Urothelium cell line (cell line): ENCODE measurements at regions not wholly inside any gene's neighbourhood (a gene's known extent, or its start where the extent isn't known, plus 50 kb on each side); places are given as distances from the start of the nearest gene placed in this dataset.
"Not testable (repeated sequence)": the region's sequence is repeated elsewhere in the genome, so short reads cannot be mapped to it uniquely, and the experiment has no call there.

Experiments used
- DNase-seq: peaks from one replicate; pipeline ENCODE4 v3.0.0; 2011; ENCODE audit warnings: low spot score, mixed read lengths
- FAIRE-seq: peaks from 2 replicates; lab custom pipeline; 2011; peaks lifted over from hg19 to GRCh38; lab: Jason Lieb, UNC

- DNase-seq: no peak
- FAIRE-seq: no peak
These were observed 96.1 kb upstream of the IFNG-AS1 start for GRCh38 chr12:67893022-67893580.

- not testable (repeated sequence) for FAIRE-seq, DNase-seq
These were observed 88.8 kb upstream of the IFNG-AS1 start for GRCh38 chr12:67900418-67900817.

- DNase-seq: no peak
These were observed 80.1 kb upstream of the IFNG-AS1 start for GRCh38 chr12:67909091-67909531.

GRCh38 chr12:67909681-67910080, 79.6 kb upstream of the IFNG-AS1 start:
- no peak for DNase-seq
- no peak for FAIRE-seq

More at GRCh38 chr12:67909091-67909531, 80.1 kb upstream of the IFNG-AS1 start:
- no peak for FAIRE-seq

- no peak for FAIRE-seq
These were observed 78.6 kb upstream of the IFNG-AS1 start for GRCh38 chr12:67910360-67911274.

GRCh38 chr12:67911275-67911600, 78.0 kb upstream of the IFNG-AS1 start:
- FAIRE-seq: no peak
- no peak for DNase-seq

More at GRCh38 chr12:67910360-67911274, 78.6 kb upstream of the IFNG-AS1 start:
- peak; percentile 29 for DNase-seq

- no peak for FAIRE-seq
- no peak for DNase-seq
These were observed 77.5 kb upstream of the IFNG-AS1 start for GRCh38 chr12:67911789-67912188.

- FAIRE-seq: no peak
- no peak for DNase-seq
These were observed 73.9 kb upstream of the IFNG-AS1 start for GRCh38 chr12:67915335-67915851.

GRCh38 chr12:67916266-67916970, 72.8 kb upstream of the IFNG-AS1 start:
- DNase-seq (no peak), FAIRE-seq (no peak)

- no peak for FAIRE-seq
- no peak for DNase-seq
These were observed 71.4 kb upstream of the IFNG-AS1 start for GRCh38 chr12:67917811-67918210.

- no peak for DNase-seq
- no peak for FAIRE-seq
These were observed 70.8 kb upstream of the IFNG-AS1 start for GRCh38 chr12:67918441-67918840.

GRCh38 chr12:67919406-67919805, 69.8 kb upstream of the IFNG-AS1 start:
- DNase-seq (no peak), FAIRE-seq (no peak)

GRCh38 chr12:67920413-67920812, 68.8 kb upstream of the IFNG-AS1 start:
- FAIRE-seq (no peak), DNase-seq (no peak)

- FAIRE-seq: no peak
These were observed 68.0 kb upstream of the IFNG-AS1 start for GRCh38 chr12:67921286-67921685.

GRCh38 chr12:67922245-67922644, 67.0 kb upstream of the IFNG-AS1 start:
- DNase-seq: no peak
- no peak for FAIRE-seq

More at GRCh38 chr12:67921286-67921685, 68.0 kb upstream of the IFNG-AS1 start:
- DNase-seq: no peak

- no peak for DNase-seq
- no peak for FAIRE-seq
These were observed 64.2 kb upstream of the IFNG-AS1 start for GRCh38 chr12:67925077-67925476.

GRCh38 chr12:67925552-67925951, 63.7 kb upstream of the IFNG-AS1 start:
- DNase-seq (no peak), FAIRE-seq (no peak)

- DNase-seq (no peak), FAIRE-seq (no peak)
These were observed 63.2 kb upstream of the IFNG-AS1 start for GRCh38 chr12:67926063-67926462.

- DNase-seq (no peak), FAIRE-seq (no peak)
These were observed 61.9 kb upstream of the IFNG-AS1 start for GRCh38 chr12:67927324-67927723.

GRCh38 chr12:67927815-67928214, 61.4 kb upstream of the IFNG-AS1 start:
- no peak for FAIRE-seq
- no peak for DNase-seq

- DNase-seq (no peak), FAIRE-seq (no peak)
These were observed 60.4 kb upstream of the IFNG-AS1 start for GRCh38 chr12:67928621-67929383.
